Neural progenitor cell (in vitro differentiated cells): ENCODE measurements at regions not wholly inside any gene's neighbourhood (a gene's known extent, or its start where the extent isn't known, plus 50 kb on each side); places are given as distances from the start of the nearest gene placed in this dataset.
A peak's percentile ranks its signal among the peaks of the same experiment; 100 is the strongest.

Source experiments
- DNase-seq: peaks from one replicate; pipeline ENCODE4 v3.0.0-alpha.2; 2016; ENCODE audit warnings: low spot score
- H2AFZ ChIP-seq: fragments of 200-600 bp; sonication (generic); replicated peaks from 2 replicates; pipeline ENCODE4 v1.6.1; 2016; ENCODE audit warnings: antibody characterized with exemption
- H3F3A ChIP-seq: fragments of 200-600 bp; sonication (generic); 2 replicates; pipeline ENCODE4 v1.6.1; 2016; ENCODE audit warnings: antibody characterized with exemption, low read depth
- H3K27ac ChIP-seq: fragments of 200-600 bp; sonication (generic); 2 replicates; pipeline ENCODE4 v1.5.1; 2016; ENCODE audit warnings: mild to moderate bottlenecking
- H3K27me3 ChIP-seq: fragments of 200-600 bp; sonication (generic); 2 replicates; pipeline ENCODE4 v1.6.1; 2016; ENCODE audit warnings: mild to moderate bottlenecking, moderate library complexity
- H3K36me3 ChIP-seq: fragments of 200-600 bp; sonication (generic); 2 replicates; pipeline ENCODE4 v1.5.1; 2016
- H3K4me1 ChIP-seq: fragments of 200-600 bp; sonication (generic); 2 replicates; pipeline ENCODE4 v1.6.1; 2016; ENCODE audit warnings: mixed run types
- H3K4me2 ChIP-seq: fragments of 200-600 bp; sonication (generic); 2 replicates; pipeline ENCODE4 v1.6.1; 2016
- H3K4me3 ChIP-seq: fragments of 200-600 bp; sonication (generic); 2 replicates; pipeline ENCODE4 v1.5.1; 2016
- H3K79me2 ChIP-seq: fragments of 200-600 bp; sonication (generic); 2 replicates; pipeline ENCODE4 v1.6.1; 2016; ENCODE audit warnings: low read depth
- H3K9ac ChIP-seq: fragments of 200-600 bp; sonication (generic); 2 replicates; pipeline ENCODE4 v1.6.1; 2016
- H3K9me3 ChIP-seq: fragments of 200-600 bp; sonication (generic); 2 replicates; pipeline ENCODE4 v1.5.1; 2016; ENCODE audit warnings: low read depth
- H4K20me1 ChIP-seq: fragments of 200-600 bp; sonication (generic); 2 replicates; pipeline ENCODE4 v1.6.1; 2016; ENCODE audit warnings: low read depth
- H3K27ac Mint-ChIP-seq: 3 replicates; pipeline ENCODE4 v1.8.0; 2021; ENCODE audit warnings: mixed read lengths
- H3K27me3 Mint-ChIP-seq: 2 replicates; pipeline ENCODE4 v1.8.0; 2022; ENCODE audit warnings: low read depth, mild to moderate bottlenecking, inconsistent platforms, moderate library complexity, mixed read lengths; ENCODE audit not compliant: insufficient read depth
- H3K36me3 Mint-ChIP-seq: 3 replicates; pipeline ENCODE4 v1.8.0; 2021; ENCODE audit warnings: mixed read lengths
- H3K4me1 Mint-ChIP-seq: 3 replicates; pipeline ENCODE4 v1.8.0; 2021; ENCODE audit warnings: mixed read lengths
- H3K4me3 Mint-ChIP-seq: 3 replicates; pipeline ENCODE4 v1.8.0; 2021; ENCODE audit warnings: mild to moderate bottlenecking, moderate library complexity, mixed read lengths
- H3K9me3 Mint-ChIP-seq: 3 replicates; pipeline ENCODE4 v1.8.0; 2020; ENCODE audit warnings: mixed read lengths
- CTCF ChIP-seq: fragments of 200-600 bp; sonication (generic); IDR thresholded peaks from 2 replicates; pipeline ENCODE4 v1.5.1; 2017; ENCODE audit warnings: antibody characterized with exemption, mild to moderate bottlenecking
- EZH2 ChIP-seq: fragments of 200-600 bp; sonication (generic); IDR thresholded peaks from 2 replicates; pipeline ENCODE4 v1.6.1; 2017; ENCODE audit warnings: antibody characterized with exemption, mild to moderate bottlenecking, moderate library complexity
- EZH2phosphoT487 ChIP-seq: fragments of 200-600 bp; sonication (generic); IDR thresholded peaks from 2 replicates; pipeline ENCODE4 v1.6.1; 2017; ENCODE audit warnings: antibody characterized with exemption

GRCh38 chr19:30122431-30122830 is 180.4 kb downstream of the URI1 start:
- Histone ChIP-seq H3K27ac (no peak overlapping the region), H3K79me2 (no peaks in the 10 kb centered on the region), H4K20me1 (no peaks in the 10 kb centered on the region), H3K9me3 (no peaks in the 10 kb centered on the region), H3K4me3 (no peak overlapping the region), H3K27me3 (no peaks in the 10 kb centered on the region), H3K36me3 (no peaks in the 10 kb centered on the region), H3K9ac (no peak overlapping the region), H3K4me2 (peak overlapping the region; percentile 21), H3K4me1 (peaks cover 15% of the 10 kb centered on the region), H3F3A (no peaks in the 10 kb centered on the region), H2AFZ (no peak overlapping the region)
- Mint-ChIP-seq H3K4me3 (no peak overlapping the region), H3K27me3 (peaks cover 15% of the 10 kb centered on the region), H3K4me1 (peaks cover 10% of the 10 kb centered on the region), H3K36me3 (no peaks in the 10 kb centered on the region), H3K9me3 (peaks cover 2% of the 10 kb centered on the region), H3K27ac (peak overlapping the region; percentile 2)
- TF ChIP-seq EZH2phosphoT487 (no peak), CTCF (no peak), EZH2 (no peak)
- DNase-seq, result peak; percentile 14

- no peaks in the 10 kb centered on the region for H3K79me2 ChIP-seq
Observed at GRCh38 chr19:30123119-30123518, 181.1 kb downstream of the URI1 start.

GRCh38 chr19:30123611-30124010 is 181.6 kb downstream of the URI1 start:
- H3K27ac Mint-ChIP-seq, result peak overlapping the region; percentile 59
- peaks cover 2% of the 10 kb centered on the region for H3K9me3 Mint-ChIP-seq

More at GRCh38 chr19:30123119-30123518, 181.1 kb downstream of the URI1 start:
- no peaks in the 10 kb centered on the region for H3K27me3 ChIP-seq
- no peak overlapping the region for H3K4me3 ChIP-seq
- DNase-seq, result no peak
- Mint-ChIP-seq H3K9me3 (peaks cover 2% of the 10 kb centered on the region), H3K36me3 (no peaks in the 10 kb centered on the region), H3K4me3 (no peak overlapping the region), H3K27me3 (peaks cover 15% of the 10 kb centered on the region), H3K4me1 (peaks cover 11% of the 10 kb centered on the region), H3K27ac (no peak overlapping the region)
- no peak for TF ChIP-seq CTCF
- no peak for TF ChIP-seq EZH2phosphoT487
- TF ChIP-seq EZH2, result no peak
- H3K9me3 ChIP-seq, result no peaks in the 10 kb centered on the region
- no peaks in the 10 kb centered on the region for H3K36me3 ChIP-seq
- no peak overlapping the region for H3K27ac ChIP-seq
- no peak overlapping the region for H3K4me2 ChIP-seq
- no peak overlapping the region for H2AFZ ChIP-seq
- no peak overlapping the region for H3K9ac ChIP-seq
- H3K4me1 ChIP-seq, result peaks cover 16% of the 10 kb centered on the region
- H4K20me1 ChIP-seq, result no peaks in the 10 kb centered on the region
- H3F3A ChIP-seq, result no peaks in the 10 kb centered on the region

More at GRCh38 chr19:30123611-30124010, 181.6 kb downstream of the URI1 start:
- H4K20me1 ChIP-seq, result no peaks in the 10 kb centered on the region
- no peak overlapping the region for H3K4me2 ChIP-seq
- Mint-ChIP-seq H3K4me3 (no peak overlapping the region), H3K36me3 (no peaks in the 10 kb centered on the region), H3K27me3 (peaks cover 15% of the 10 kb centered on the region), H3K4me1 (peaks cover 16% of the 10 kb centered on the region)
- no peak overlapping the region for H2AFZ ChIP-seq
- no peak overlapping the region for H3K4me3 ChIP-seq
- no peaks in the 10 kb centered on the region for H3K27me3 ChIP-seq
- DNase-seq, result no peak
- no peaks in the 10 kb centered on the region for H3K79me2 ChIP-seq
- H3F3A ChIP-seq, result no peaks in the 10 kb centered on the region
- H3K36me3 ChIP-seq, result no peaks in the 10 kb centered on the region
- TF ChIP-seq CTCF, result no peak
- TF ChIP-seq EZH2phosphoT487, result no peak
- no peak for TF ChIP-seq EZH2
- H3K9me3 ChIP-seq, result no peaks in the 10 kb centered on the region
- no peak overlapping the region for H3K27ac ChIP-seq
- H3K9ac ChIP-seq, result no peak overlapping the region
- H3K4me1 ChIP-seq, result peaks cover 21% of the 10 kb centered on the region
